HepG2 (cell line): ENCODE measurements at regions not wholly inside any gene's neighbourhood (a gene's known extent, or its start where the extent isn't known, plus 50 kb on each side); places are given as distances from the start of the nearest gene placed in this dataset.

Source experiments
- ATF2 ChIP-seq: sonication (generic); formaldehyde crosslinking; IDR thresholded peaks from 2 replicates; pipeline ENCODE4 v1.4.0; 2020; ENCODE audit warnings: missing genetic modification reagents
- CCAR2 ChIP-seq: fragments of 200-400 bp; formaldehyde crosslinking; optimal IDR thresholded peaks from 2 replicates; pipeline ENCODE3; 2018; ENCODE audit warnings: low read depth, mild to moderate bottlenecking, low read length, moderate library complexity
- ERF ChIP-seq: IDR thresholded peaks from 2 replicates; pipeline ENCODE4 v1.6.1; 2018; ENCODE audit warnings: missing biosample characterization, missing genetic modification reagents
- ETS1 ChIP-seq: sonication (generic); formaldehyde crosslinking; IDR thresholded peaks from 2 replicates; pipeline ENCODE4 v1.4.0; 2020; ENCODE audit warnings: missing genetic modification reagents
- FOSL1 ChIP-seq: sonication (generic); formaldehyde crosslinking; IDR thresholded peaks from 2 replicates; pipeline ENCODE4 v1.9.0; 2021; ENCODE audit warnings: missing genetic modification reagents, borderline replicate concordance
- HNRNPLL ChIP-seq: fragments of 200-400 bp; formaldehyde crosslinking; IDR thresholded peaks from 2 replicates; pipeline ENCODE4 v1.6.1; 2017; ENCODE audit warnings: mild to moderate bottlenecking, low read depth, low read length; ENCODE audit not compliant: poor library complexity, severe bottlenecking
- IKZF4 ChIP-seq: sonication (generic); formaldehyde crosslinking; IDR thresholded peaks from 2 replicates; pipeline ENCODE4 v1.5.1; 2020; ENCODE audit warnings: borderline replicate concordance, mild to moderate bottlenecking, low read depth, missing genetic modification reagents; ENCODE audit errors: not compliant biosample characterization
- MBNL3 ChIP-seq: fragments of 250-450 bp; sonication (Bioruptor Pico); conservative IDR thresholded peaks from 2 replicates; pipeline ENCODE4 v1.8.0; 2022; ENCODE audit warnings: mild to moderate bottlenecking, inconsistent platforms
- PHF5A ChIP-seq: IDR thresholded peaks from one replicate; pipeline ENCODE4 v1.6.1; 2018; ENCODE audit warnings: low read depth, missing genetic modification reagents; ENCODE audit not compliant: unreplicated experiment
- SAFB2 ChIP-seq: sonication (generic); formaldehyde crosslinking; IDR thresholded peaks from 2 replicates; pipeline ENCODE4 v1.5.1; 2020; ENCODE audit warnings: missing genetic modification reagents, low read depth, mild to moderate bottlenecking, borderline replicate concordance
- SKI ChIP-seq: fragments of 450-650 bp; IDR thresholded peaks from one replicate; pipeline ENCODE4 v1.6.1; 2018; ENCODE audit warnings: mild to moderate bottlenecking; ENCODE audit not compliant: partially characterized antibody
- SP4 ChIP-seq: sonication (generic); formaldehyde crosslinking; IDR thresholded peaks from 2 replicates; pipeline ENCODE4 v1.8.1; 2023; ENCODE audit warnings: mild to moderate bottlenecking, missing genetic modification reagents
- THAP7 ChIP-seq: sonication (generic); formaldehyde crosslinking; IDR thresholded peaks from 2 replicates; pipeline ENCODE4 v1.8.1; 2023; ENCODE audit warnings: mild to moderate bottlenecking, missing genetic modification reagents
- ZBTB21 ChIP-seq: sonication (generic); formaldehyde crosslinking; IDR thresholded peaks from 2 replicates; pipeline ENCODE4 v1.4.0; 2020; ENCODE audit warnings: missing genetic modification reagents
- ZNF10 ChIP-seq: sonication (generic); formaldehyde crosslinking; IDR thresholded peaks from 2 replicates; pipeline ENCODE4 v1.4.0; 2020; ENCODE audit warnings: mild to moderate bottlenecking, low read depth, missing genetic modification reagents, borderline replicate concordance
- ZNF367 ChIP-seq: sonication (generic); formaldehyde crosslinking; IDR thresholded peaks from 2 replicates; pipeline ENCODE4 v1.4.0; 2020; ENCODE audit warnings: missing genetic modification reagents, borderline replicate concordance
- ZNF383 ChIP-seq: sonication (generic); formaldehyde crosslinking; IDR thresholded peaks from 2 replicates; pipeline ENCODE4 v1.4.0; 2020; ENCODE audit warnings: missing genetic modification reagents, mild to moderate bottlenecking, borderline replicate concordance
- ZNF510 ChIP-seq: sonication (generic); formaldehyde crosslinking; IDR thresholded peaks from 2 replicates; pipeline ENCODE4 v1.4.0; 2020; ENCODE audit warnings: low read depth, mild to moderate bottlenecking, missing genetic modification reagents
- ZNF512 ChIP-seq: sonication (generic); formaldehyde crosslinking; IDR thresholded peaks from 2 replicates; pipeline ENCODE4 v1.4.0; 2020; ENCODE audit warnings: mild to moderate bottlenecking, missing genetic modification reagents
- ZNF543 ChIP-seq: sonication (generic); formaldehyde crosslinking; IDR thresholded peaks from 2 replicates; pipeline ENCODE4 v1.4.0; 2020; ENCODE audit warnings: mild to moderate bottlenecking, missing genetic modification reagents
- ZNF614 ChIP-seq: IDR thresholded peaks from 2 replicates; pipeline ENCODE4 v1.6.1; 2018; ENCODE audit warnings: missing biosample characterization, missing genetic modification reagents, inconsistent platforms, borderline replicate concordance
- ZSCAN22 ChIP-seq: sonication (generic); formaldehyde crosslinking; IDR thresholded peaks from 2 replicates; pipeline ENCODE4 v1.4.0; 2020; ENCODE audit warnings: mild to moderate bottlenecking, missing genetic modification reagents
- TF ChIP-seq, protein P1 (sequence below): sonication (generic); formaldehyde crosslinking; IDR thresholded peaks from 2 replicates; pipeline ENCODE4 v1.5.1; 2020; ENCODE audit warnings: missing genetic modification reagents, mild to moderate bottlenecking, borderline replicate concordance

DNA sequence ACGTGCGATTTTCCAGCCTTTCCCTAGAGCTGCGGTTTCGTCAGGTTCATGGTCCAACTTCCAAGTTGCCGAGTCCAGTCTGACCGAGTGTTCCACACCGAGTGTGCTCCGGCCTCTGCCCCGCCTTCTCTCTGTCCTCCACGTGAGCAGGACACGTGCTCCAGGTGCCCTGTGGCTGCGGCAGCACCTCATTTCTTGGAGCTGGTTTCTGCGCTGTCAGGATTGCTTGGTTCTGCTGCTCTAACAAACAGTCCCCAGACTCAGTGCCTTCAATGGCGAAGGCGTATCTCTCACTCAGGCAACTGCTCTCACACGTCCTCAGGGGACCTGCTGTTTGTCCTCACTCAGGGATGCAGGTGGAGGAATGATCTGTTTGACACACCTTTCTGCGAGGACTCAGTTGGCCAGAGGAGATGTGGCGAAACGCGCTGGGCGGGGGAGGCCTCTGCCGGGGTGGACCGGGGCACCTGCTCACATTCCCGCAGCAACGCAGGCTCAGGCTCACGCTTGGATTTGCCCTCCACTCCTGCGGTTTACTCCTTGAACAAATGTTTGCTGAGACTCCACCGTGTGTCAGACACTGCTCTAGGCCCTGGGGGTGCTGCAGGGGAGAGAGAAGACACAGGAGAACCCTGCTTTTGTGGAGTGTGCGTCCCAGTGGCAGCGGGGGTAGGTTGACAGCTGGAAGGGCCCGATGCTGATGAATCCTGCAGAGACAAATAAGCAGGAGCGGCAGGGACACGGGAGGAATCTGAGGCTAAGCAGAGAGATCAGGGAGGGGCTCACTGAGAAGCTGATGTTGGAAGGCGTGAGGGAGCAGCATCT lies 63.4 kb upstream of the FBRSL1 start (continued):
- TF ChIP-seq CCAR2: no peak
- TF ChIP-seq ZNF383 (CRISPR knock-in tag): no peak
- no peak for TF ChIP-seq ZNF367 (CRISPR knock-in tag)
- no peak for TF ChIP-seq HNRNPLL
- peak; percentile 55; the same call in 1 of the 2 replicates for TF ChIP-seq ZSCAN22
- 0 out of 2 replicates have a peak, but pooled peaks have one; percentile 70 for TF ChIP-seq ETS1 (CRISPR knock-in tag)
- TF ChIP-seq THAP7 (CRISPR knock-in tag): peak; percentile 81; the same call in 1 of the 2 replicates
- TF ChIP-seq SP4 (CRISPR knock-in tag): peak; percentile 74
- 0 out of 2 replicates have a peak, but pooled peaks have one; percentile 25 for TF ChIP-seq ZBTB21 (CRISPR knock-in tag)
- no peak for TF ChIP-seq ATF2 (CRISPR knock-in tag)
- peak; percentile 81 for TF ChIP-seq IKZF4 (CRISPR knock-in tag)
- TF ChIP-seq ERF (CRISPR knock-in tag): peak; percentile 83; the same call in 1 of the 2 replicates
- TF ChIP-seq ZNF10: no peak
- TF ChIP-seq, protein P1, sequence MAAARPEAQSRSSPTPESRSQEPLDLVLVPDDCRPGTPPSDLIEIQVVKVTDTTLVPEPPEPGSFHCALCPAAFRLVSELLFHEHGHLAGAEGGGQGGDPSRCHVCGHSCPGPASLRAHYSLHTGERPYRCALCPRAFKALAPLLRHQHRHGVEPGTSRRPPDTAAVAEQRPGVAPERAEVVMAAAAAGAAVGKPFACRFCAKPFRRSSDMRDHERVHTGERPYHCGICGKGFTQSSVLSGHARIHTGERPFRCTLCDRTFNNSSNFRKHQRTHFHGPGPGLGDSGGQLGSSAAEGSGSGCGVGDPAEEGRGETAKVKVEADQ: no peak; the same call in 1 of the 2 replicates
- no peak for TF ChIP-seq ZNF510 (CRISPR knock-in tag)
- TF ChIP-seq ZNF512: 0 out of 2 replicates have a peak, but pooled peaks have one; percentile 68
- TF ChIP-seq ZNF614 (CRISPR knock-in tag): no peak
- TF ChIP-seq PHF5A (CRISPR knock-in tag): no peak
- peak; percentile 76; the same call in 1 of the 2 replicates for TF ChIP-seq ZNF543
- no peak for TF ChIP-seq SAFB2
- TF ChIP-seq MBNL3: no peak
- TF ChIP-seq FOSL1 (CRISPR knock-in tag): no peak
- no peak for TF ChIP-seq SKI
